ENCODE measurements at regions not wholly inside any gene's neighbourhood (a gene's known extent, or its start where the extent isn't known, plus 50 kb on each side); places are given as distances from the start of the nearest gene placed in this dataset.
"Not testable (repeated sequence)": the region's sequence is repeated elsewhere in the genome, so short reads cannot be mapped to it uniquely, and the experiment has no call there.

DNA sequence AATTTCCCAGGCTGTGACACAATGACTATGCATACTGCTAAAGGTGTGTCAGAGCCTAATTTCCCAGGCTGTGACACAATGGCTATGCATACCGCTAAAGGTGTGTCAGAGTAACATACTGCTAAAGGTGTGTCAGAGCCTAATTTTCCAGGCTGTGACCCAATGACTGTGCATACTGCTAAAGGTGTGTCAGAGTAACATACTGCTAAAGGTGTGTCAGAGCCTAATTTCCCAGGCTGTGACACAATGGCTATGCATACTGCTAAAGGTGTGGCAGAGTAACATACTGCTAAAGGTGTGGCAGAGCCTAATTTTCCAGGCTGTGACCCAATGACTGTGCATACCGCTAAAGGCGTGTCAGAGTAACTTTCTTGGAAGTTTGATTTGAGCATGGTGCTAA, 132.9 kb downstream of the BOD1 start:
- TF ChIP-seq, protein P1, sequence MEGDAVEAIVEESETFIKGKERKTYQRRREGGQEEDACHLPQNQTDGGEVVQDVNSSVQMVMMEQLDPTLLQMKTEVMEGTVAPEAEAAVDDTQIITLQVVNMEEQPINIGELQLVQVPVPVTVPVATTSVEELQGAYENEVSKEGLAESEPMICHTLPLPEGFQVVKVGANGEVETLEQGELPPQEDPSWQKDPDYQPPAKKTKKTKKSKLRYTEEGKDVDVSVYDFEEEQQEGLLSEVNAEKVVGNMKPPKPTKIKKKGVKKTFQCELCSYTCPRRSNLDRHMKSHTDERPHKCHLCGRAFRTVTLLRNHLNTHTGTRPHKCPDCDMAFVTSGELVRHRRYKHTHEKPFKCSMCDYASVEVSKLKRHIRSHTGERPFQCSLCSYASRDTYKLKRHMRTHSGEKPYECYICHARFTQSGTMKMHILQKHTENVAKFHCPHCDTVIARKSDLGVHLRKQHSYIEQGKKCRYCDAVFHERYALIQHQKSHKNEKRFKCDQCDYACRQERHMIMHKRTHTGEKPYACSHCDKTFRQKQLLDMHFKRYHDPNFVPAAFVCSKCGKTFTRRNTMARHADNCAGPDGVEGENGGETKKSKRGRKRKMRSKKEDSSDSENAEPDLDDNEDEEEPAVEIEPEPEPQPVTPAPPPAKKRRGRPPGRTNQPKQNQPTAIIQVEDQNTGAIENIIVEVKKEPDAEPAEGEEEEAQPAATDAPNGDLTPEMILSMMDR (IDR thresholded peaks at IDR 0.05), result not testable (repeated sequence)
- TF ChIP-seq POLR2A (IDR thresholded peaks at IDR 0.05), result not testable (repeated sequence)
